C4-2B (cell line): ENCODE measurements at regions not wholly inside any gene's neighbourhood (a gene's known extent, or its start where the extent isn't known, plus 50 kb on each side); places are given as distances from the start of the nearest gene placed in this dataset.

Source experiments
- H3K27ac ChIP-seq: fragments of 450-650 bp; 2 replicates; pipeline ENCODE4 v1.5.1; 2017
- ZFX ChIP-seq: fragments of 450-650 bp; IDR thresholded peaks from 2 replicates; pipeline ENCODE4 v1.6.1; 2017
- TF ChIP-seq, protein P1 (sequence below): fragments of 450-650 bp; conservative IDR thresholded peaks from 2 replicates; pipeline ENCODE4 v1.5.1; 2017; ENCODE audit warnings: mild to moderate bottlenecking

DNA sequence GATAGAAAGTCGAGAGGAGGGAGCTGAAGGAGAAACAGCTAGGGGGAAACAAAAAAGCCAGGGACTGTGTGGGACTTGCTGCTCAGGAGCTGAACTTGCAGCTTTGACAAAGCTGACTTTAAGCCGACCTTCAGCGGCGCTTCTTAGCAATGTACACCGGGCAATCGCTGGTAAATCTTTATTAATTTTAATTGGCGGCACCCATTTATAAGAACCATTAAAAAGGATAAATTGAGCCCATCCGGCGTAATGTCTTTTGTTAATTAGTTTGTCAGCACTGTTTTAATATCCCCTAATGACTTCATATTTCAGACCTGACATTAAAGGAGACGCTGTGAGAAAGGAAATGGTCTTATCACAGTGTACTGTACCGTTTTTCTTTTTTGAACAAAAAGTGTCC, 86.2 kb upstream of the VASH1 start:
- no peak overlapping the region for H3K27ac ChIP-seq
- TF ChIP-seq, protein P1, sequence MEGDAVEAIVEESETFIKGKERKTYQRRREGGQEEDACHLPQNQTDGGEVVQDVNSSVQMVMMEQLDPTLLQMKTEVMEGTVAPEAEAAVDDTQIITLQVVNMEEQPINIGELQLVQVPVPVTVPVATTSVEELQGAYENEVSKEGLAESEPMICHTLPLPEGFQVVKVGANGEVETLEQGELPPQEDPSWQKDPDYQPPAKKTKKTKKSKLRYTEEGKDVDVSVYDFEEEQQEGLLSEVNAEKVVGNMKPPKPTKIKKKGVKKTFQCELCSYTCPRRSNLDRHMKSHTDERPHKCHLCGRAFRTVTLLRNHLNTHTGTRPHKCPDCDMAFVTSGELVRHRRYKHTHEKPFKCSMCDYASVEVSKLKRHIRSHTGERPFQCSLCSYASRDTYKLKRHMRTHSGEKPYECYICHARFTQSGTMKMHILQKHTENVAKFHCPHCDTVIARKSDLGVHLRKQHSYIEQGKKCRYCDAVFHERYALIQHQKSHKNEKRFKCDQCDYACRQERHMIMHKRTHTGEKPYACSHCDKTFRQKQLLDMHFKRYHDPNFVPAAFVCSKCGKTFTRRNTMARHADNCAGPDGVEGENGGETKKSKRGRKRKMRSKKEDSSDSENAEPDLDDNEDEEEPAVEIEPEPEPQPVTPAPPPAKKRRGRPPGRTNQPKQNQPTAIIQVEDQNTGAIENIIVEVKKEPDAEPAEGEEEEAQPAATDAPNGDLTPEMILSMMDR = no peak
- no peak for TF ChIP-seq ZFX

DNA sequence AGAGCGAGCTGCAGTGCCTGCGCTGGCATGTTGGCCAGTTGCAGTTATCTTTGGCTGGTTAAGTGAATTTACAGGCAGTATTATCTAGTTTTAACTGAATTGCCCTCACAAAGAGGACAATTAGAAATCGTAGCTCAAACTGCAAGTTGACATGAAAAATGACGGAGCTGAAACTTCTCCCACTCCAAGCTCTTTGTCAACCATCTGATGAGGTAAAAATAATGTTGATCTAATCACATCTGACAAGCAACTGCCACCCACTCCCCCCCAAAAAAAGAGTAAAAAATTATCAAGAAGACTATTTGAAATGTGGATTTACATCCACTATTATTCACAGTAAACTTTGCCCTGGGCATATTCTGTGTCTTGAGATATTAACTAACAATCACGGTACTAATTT, 84.7 kb upstream of the VASH1 start:
- TF ChIP-seq, protein P1 = no peak
- TF ChIP-seq ZFX = no peak
- no peak overlapping the region for H3K27ac ChIP-seq

DNA sequence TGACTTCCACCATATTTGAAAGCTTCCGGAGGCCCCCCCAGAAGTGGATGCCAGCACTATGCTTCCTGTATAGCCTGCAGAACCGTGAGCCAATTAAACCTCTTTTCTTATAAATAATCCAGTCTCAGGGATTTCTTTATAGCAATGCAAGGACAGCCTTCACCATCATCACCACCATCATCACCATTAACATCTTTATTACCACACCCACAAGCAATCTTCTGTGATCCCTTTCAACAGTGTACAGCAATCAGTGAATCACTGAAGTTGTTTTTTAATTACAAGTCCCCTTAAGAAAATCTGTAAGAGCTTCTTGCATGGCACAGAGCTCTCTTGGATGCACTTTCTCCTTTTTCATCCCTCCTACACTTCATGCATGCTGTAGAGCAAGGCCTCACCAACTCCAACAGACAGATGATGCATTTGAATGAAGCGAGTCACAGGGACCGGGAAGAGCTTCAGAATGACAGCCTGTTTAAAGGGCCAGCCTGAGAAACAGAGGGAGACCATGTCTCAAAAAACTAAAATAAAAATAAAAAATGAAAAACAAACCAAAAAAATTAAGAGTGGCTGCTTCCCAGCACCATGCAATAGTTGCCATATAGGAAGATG, 83.6 kb upstream of the VASH1 start:
- TF ChIP-seq, protein P1 = no peak
- TF ChIP-seq ZFX = no peak
- no peak overlapping the region for H3K27ac ChIP-seq

DNA sequence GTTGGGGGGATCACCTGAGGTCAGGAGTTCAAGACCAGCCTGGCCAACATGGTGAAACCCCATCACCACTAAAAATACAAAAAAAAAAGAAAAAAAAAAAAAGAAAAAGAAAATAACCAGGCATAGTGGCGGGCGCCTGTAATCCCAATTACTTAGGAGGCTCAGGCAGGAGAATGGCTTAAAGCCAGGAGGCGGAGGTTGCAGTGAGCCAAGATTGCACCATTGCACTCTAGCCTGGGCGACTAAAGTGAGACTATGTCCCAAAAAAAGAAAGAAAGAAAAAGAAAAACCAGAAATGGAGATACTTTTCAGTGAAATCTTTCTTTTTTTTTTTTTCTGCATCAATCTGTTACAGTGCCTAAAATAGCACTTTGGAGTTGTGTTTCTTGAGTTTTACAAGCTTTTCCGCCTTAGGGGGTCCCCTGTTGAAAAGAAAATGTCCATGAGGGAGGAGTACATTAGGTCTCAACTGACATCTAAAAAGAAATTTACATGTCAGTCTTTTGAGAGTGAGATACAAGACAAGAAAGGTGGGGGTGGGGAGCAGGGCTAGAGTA, 82.9 kb upstream of the VASH1 start:
- no peak overlapping the region for H3K27ac ChIP-seq
- TF ChIP-seq ZFX = no peak
- TF ChIP-seq, protein P1 = no peak

DNA sequence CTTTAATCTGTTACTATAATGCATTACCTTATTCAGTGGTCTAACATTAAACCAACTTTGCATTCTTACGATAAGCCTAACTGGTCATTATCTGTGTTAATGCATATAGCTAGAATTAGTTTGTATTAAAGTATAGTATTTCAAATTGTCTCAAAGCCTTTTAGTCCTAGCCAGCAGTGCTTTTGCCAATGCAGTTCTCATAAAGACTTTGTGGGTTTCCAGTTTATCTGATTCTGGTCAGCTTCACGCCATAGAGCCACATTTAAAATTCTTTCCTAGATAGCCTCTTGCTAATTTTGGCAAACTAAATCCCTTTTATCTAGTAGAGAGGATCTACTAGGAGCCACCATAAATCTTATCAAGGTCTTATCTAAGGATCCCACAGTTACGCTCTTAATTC, 78.9 kb upstream of the VASH1 start:
- TF ChIP-seq ZFX = no peak
- TF ChIP-seq, protein P1 = no peak
- no peak overlapping the region for H3K27ac ChIP-seq

DNA sequence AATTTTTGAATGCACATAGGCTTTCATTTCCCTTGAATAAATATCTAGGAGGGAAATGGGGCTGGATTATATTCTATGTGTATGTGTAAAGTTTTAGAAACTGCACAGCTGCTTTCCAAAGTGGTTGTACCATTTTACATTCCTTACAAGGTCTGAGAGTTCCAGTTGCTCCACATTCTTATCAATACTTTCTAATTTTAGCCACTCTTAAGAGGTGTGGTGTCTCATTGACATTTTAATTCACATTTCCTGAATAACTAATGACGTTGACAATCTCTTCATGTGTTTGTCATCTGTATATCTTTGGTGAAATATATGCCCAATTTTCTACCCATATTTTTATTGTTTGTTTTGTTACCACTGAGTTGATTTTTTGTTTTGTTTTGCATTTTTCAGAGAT, 74.6 kb upstream of the VASH1 start:
- no peak for TF ChIP-seq ZFX
- TF ChIP-seq, protein P1 = no peak
- H3K27ac ChIP-seq = no peak overlapping the region

DNA sequence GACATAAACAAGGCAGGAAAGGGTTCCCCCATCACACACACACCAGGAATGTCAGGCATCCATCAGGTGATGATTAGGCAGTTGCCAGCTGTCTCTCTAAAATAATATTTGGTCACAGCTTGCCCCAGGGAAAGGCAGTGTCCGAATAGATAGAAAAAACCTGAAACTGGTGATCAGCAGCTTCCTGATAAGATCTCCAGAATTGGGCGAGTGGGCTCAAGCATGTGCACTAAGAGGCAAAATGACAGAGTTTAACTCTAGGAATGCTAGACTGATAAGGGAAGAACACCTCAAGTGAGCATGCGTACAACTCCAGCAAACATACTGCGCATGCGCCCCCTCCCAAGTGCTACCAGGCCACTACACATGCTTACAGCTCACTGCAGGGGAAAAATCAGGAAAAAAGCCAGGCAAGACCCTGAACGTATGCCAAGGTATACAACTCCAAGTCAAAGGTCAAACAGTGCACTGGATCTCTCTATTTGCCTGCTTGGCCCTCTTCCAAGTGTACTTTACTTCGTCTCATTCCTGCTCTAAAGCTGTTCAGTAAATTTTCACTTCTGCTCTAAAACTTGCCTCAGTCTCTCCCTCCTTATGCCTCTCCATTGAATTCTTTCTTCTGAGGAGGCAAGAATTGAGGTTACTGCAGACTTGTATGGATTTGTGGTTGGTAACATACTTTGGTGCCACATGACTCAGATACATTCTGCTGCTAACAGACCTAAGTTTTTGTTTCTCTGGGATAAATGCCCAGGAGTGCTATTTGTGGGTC, 73.5 kb upstream of the VASH1 start:
- TF ChIP-seq, protein P1 = no peak
- TF ChIP-seq ZFX = no peak
- 0 out of 2 replicates have a peak overlapping the region, but pooled peaks have one; percentile 23 for H3K27ac ChIP-seq
